Suprapubic skin (tissue), 4 donors: ENCODE measurements at regions not wholly inside any gene's neighbourhood (a gene's known extent, or its start where the extent isn't known, plus 50 kb on each side); places are given as distances from the start of the nearest gene placed in this dataset.

Experiments
- DNase-seq, 2 donors: peaks; one replicate each; pipeline ENCODE4 v3.0.0-alpha.2; 2019; ENCODE audit warnings: low spot score in 2 of 2
- H3K27ac ChIP-seq: fragments of 200-600 bp; sonication (generic); one replicate; pipeline ENCODE4 v1.5.1; 2019
- H3K27me3 ChIP-seq: fragments of 200-600 bp; sonication (generic); one replicate; pipeline ENCODE4 v1.5.1; 2019
- H3K36me3 ChIP-seq: fragments of 200-600 bp; sonication (generic); one replicate; pipeline ENCODE4 v1.5.1; 2019
- H3K4me1 ChIP-seq: fragments of 200-600 bp; sonication (generic); one replicate; pipeline ENCODE4 v1.5.1; 2019
- H3K4me3 ChIP-seq: fragments of 200-600 bp; sonication (generic); one replicate; pipeline ENCODE4 v1.5.1; 2019; ENCODE audit warnings: mild to moderate bottlenecking
- H3K9me3 ChIP-seq: fragments of 200-600 bp; sonication (generic); one replicate; pipeline ENCODE4 v1.5.1; 2019
- CTCF ChIP-seq, 2 donors: fragments of 200-600 bp in 1 of 2; fragments of 450-650 bp in 1 of 2; sonication (generic) in 1 of 2; IDR thresholded peaks; one replicate each; pipeline ENCODE4 v1.5.1; 2016 to 2019; ENCODE audit warnings: antibody characterized with exemption in 2 of 2, mild to moderate bottlenecking in 1 of 2, moderate library complexity in 1 of 2
- EP300 ChIP-seq: sonication (generic); formaldehyde crosslinking; IDR thresholded peaks from one replicate; pipeline ENCODE4 v1.6.1; 2017; ENCODE audit warnings: antibody characterized with exemption
- POLR2A ChIP-seq, 2 donors: fragments of 450-650 bp; IDR thresholded peaks; one replicate each; pipeline ENCODE4 v1.6.1; 2017; ENCODE audit warnings: antibody characterized with exemption in 2 of 2, mild to moderate bottlenecking in 2 of 2, moderate library complexity in 2 of 2
- POLR2AphosphoS5 ChIP-seq, 3 donors: sonication (generic); formaldehyde crosslinking; IDR thresholded peaks; one replicate each; pipeline ENCODE4 v1.6.1; 2017; ENCODE audit warnings: antibody characterized with exemption in 3 of 3
- WGBS: methylation state at CpG from one replicate; pipeline ENCODE4 v1.1.5; 2018; 5-methylcytosine and 5-hydroxymethylcytosine counted together

GRCh38 chr1:69077633-69078032 lies 490.1 kb upstream of the LRRC7 start:
- 81% methylated on average over 3 of the region's 3 CpGs for WGBS
- no peak for TF ChIP-seq POLR2AphosphoS5 (IDR thresholded peaks at IDR 0.05)
- no peak for TF ChIP-seq CTCF (IDR thresholded peaks at IDR 0.05)
- no peak for TF ChIP-seq EP300
- TF ChIP-seq POLR2A (IDR thresholded peaks at IDR 0.05): no peak

GRCh38 chr1:69081668-69082067 lies 486.1 kb upstream of the LRRC7 start:
- 75% methylated on average over 3 of the region's 3 CpGs for WGBS
- H3K36me3 ChIP-seq: no peaks in the 10 kb centered on the region
- no peak for DNase-seq
- no peak overlapping the region for H3K27ac ChIP-seq
- no peaks in the 10 kb centered on the region for H3K4me1 ChIP-seq
- TF ChIP-seq EP300 (no peak), POLR2AphosphoS5 (IDR thresholded peaks at IDR 0.05) (no peak), CTCF (IDR thresholded peaks at IDR 0.05) (no peak), POLR2A (IDR thresholded peaks at IDR 0.05) (no peak)
- no peaks in the 10 kb centered on the region for H3K9me3 ChIP-seq
- no peak overlapping the region for H3K4me3 ChIP-seq
- no peaks in the 10 kb centered on the region for H3K27me3 ChIP-seq

More at GRCh38 chr1:69077633-69078032, 490.1 kb upstream of the LRRC7 start:
- Histone ChIP-seq H3K27ac (no peak overlapping the region), H3K9me3 (no peaks in the 10 kb centered on the region), H3K36me3 (no peaks in the 10 kb centered on the region), H3K4me3 (no peak overlapping the region), H3K27me3 (no peaks in the 10 kb centered on the region), H3K4me1 (no peaks in the 10 kb centered on the region)
- DNase-seq: no peak

DNA sequence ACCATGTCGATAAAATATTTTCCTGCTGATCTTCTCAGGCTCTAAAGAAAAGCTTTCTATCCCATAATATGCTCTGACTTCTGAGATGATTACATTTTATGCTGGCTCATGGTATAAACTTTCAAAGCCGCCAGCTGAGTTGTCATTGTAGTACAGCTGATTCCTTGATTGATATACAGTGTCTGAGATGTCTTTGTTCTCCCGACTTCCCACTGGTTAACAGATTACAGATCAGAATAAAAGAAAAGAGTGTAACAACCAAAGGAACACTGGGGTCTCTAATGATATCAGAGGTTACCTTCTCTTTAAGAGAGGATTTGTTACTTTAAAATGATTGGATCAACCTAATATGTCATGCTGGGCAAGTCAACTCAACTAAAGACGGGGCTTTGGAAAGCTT lies 485.4 kb upstream of the LRRC7 start:
- Histone ChIP-seq H3K4me1 (no peaks in the 10 kb centered on the region), H3K4me3 (no peak overlapping the region), H3K9me3 (no peaks in the 10 kb centered on the region), H3K27ac (no peak overlapping the region), H3K27me3 (no peaks in the 10 kb centered on the region), H3K36me3 (no peaks in the 10 kb centered on the region)
- TF ChIP-seq POLR2AphosphoS5 (IDR thresholded peaks at IDR 0.05) (no peak), POLR2A (IDR thresholded peaks at IDR 0.05) (no peak), CTCF (IDR thresholded peaks at IDR 0.05) (no peak), EP300 (no peak)
- 55% methylated on average over 4 of the region's 4 CpGs for WGBS
- DNase-seq: no peak

- DNase-seq: no peak
- no peaks in the 10 kb centered on the region for H3K36me3 ChIP-seq
- no peaks in the 10 kb centered on the region for H3K27me3 ChIP-seq
- no peak overlapping the region for H3K4me3 ChIP-seq
- H3K4me1 ChIP-seq: no peaks in the 10 kb centered on the region
- H3K9me3 ChIP-seq: no peaks in the 10 kb centered on the region
- TF ChIP-seq EP300 (no peak), CTCF (IDR thresholded peaks at IDR 0.05) (no peak), POLR2A (IDR thresholded peaks at IDR 0.05) (no peak), POLR2AphosphoS5 (IDR thresholded peaks at IDR 0.05) (no peak)
- H3K27ac ChIP-seq: no peak overlapping the region
Measured at GRCh38 chr1:69086148-69086547, 481.6 kb upstream of the LRRC7 start.

GRCh38 chr1:69088571-69088970 lies 479.2 kb upstream of the LRRC7 start:
- WGBS: 82% methylated on average over 1 of the region's 1 CpG
- H3K27me3 ChIP-seq: no peaks in the 10 kb centered on the region
- no peak for TF ChIP-seq CTCF (IDR thresholded peaks at IDR 0.05)
- TF ChIP-seq POLR2AphosphoS5 (IDR thresholded peaks at IDR 0.05): no peak
- TF ChIP-seq EP300: no peak
- TF ChIP-seq POLR2A (IDR thresholded peaks at IDR 0.05): no peak
- H3K36me3 ChIP-seq: no peaks in the 10 kb centered on the region
- H3K4me3 ChIP-seq: no peak overlapping the region
- H3K27ac ChIP-seq: no peak overlapping the region
- H3K9me3 ChIP-seq: no peaks in the 10 kb centered on the region
- no peak for DNase-seq
- no peaks in the 10 kb centered on the region for H3K4me1 ChIP-seq
